NT2/D1 (cell line): ENCODE measurements at regions not wholly inside any gene's neighbourhood (a gene's known extent, or its start where the extent isn't known, plus 50 kb on each side); places are given as distances from the start of the nearest gene placed in this dataset.

ENCODE experiments used
- SUZ12 ChIP-seq: IDR thresholded peaks from 2 replicates; pipeline ENCODE4 v1.6.1; 2011; ENCODE audit not compliant: insufficient read length, insufficient read depth; ENCODE audit errors: extremely low read depth
- ZNF274 ChIP-seq: IDR thresholded peaks from 2 replicates; pipeline ENCODE4 v1.6.1; 2011; ENCODE audit warnings: mild to moderate bottlenecking, low read depth, low read length

DNA sequence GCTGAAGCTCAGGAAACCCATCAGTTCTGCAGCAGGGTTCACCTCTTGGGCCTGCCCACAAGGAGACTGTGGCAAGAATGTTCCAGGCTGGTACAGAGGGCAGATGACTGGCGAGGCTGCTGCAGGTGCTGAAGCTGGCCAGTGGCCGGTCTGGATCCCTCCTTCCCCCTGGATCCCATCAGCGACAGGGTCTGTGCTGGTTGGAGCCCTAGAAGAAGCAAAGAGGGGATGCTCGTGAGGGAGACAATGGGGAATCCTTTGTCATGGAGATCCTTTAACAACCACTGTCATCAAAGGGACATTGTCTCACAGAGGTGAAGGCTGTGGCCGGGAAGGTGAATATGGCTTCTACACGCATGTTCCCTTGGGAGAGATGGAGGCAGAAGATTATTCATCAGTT lies 211.4 kb upstream of the TMEM132C start:
- TF ChIP-seq ZNF274 (no peak), SUZ12 (no peak)
